ENCODE measurements at regions not wholly inside any gene's neighbourhood (a gene's known extent, or its start where the extent isn't known, plus 50 kb on each side); places are given as distances from the start of the nearest gene placed in this dataset.
"Not testable (repeated sequence)": the region's sequence is repeated elsewhere in the genome, so short reads cannot be mapped to it uniquely, and the experiment has no call there.

DNA sequence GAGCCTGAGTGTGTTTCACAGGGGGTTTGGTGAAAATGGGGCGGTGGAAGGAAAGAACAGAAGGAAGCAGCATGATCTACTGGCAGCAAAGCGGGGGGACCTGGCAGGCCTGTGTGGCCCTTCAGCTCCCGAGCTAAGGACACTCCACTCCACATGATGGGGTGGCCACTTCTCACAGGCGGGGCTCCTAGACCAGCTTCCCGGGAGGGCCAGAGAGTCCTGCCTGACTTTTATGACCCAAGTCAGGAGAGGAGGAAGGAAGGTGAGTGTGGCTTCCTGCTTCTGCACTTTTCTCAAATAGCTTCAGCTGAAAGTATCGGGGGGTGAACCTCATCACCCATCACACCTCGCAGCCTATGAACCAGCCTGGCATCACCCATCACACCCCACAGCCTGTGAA lies 117.5 kb upstream of the AFDN start:
- no peaks in the 10 kb centered on the region for H3K9me3 ChIP-seq (ENCODE audit: control insufficient read depth, low read length)
- H3K4me3 ChIP-seq (ENCODE audit: insufficient read depth, low read depth, low read length, poor library complexity, severe bottlenecking), result no peak overlapping the region
- peaks cover 13% of the 10 kb centered on the region for H3K27me3 ChIP-seq (replicated peaks; ENCODE audit: control insufficient read depth, insufficient read depth, low read length, poor library complexity, severe bottlenecking)
- H3K27ac ChIP-seq (ENCODE audit: insufficient read depth, low read length, poor library complexity, severe bottlenecking), result no peak overlapping the region
- H3K36me3 ChIP-seq (ENCODE audit: control insufficient read depth, insufficient read depth, low read length), result no peaks in the 10 kb centered on the region
- peaks cover 24% of the 10 kb centered on the region for H3K4me1 ChIP-seq (ENCODE audit: control insufficient read depth, insufficient read depth, low read length, poor library complexity, severe bottlenecking)
- DNase-seq, result no peak

DNA sequence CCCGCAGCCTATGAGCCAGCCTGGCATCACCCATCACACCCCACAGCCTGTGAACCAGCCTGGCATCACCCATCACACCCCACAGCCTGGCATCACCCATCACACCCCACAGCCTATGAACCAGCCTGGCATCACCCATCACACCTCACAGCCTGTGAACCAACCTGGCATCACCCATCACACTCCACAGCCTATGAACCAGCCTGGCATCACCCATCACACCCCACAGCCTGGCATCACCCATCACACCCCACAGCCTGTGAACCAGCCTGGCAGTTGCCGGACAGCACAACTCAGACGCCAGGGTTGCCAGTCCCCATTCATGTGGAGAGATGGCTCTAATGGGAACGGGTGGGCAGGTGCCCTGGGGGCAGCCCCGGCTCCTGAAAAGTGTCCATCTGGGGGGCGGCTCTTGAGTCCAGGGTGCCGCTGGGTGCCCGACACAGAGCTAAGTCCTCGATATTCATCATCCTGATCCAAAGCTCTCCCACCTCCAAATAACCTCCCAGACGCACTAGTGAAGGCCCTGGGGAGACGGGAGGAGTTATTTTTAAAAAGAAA lies 116.9 kb upstream of the AFDN start:
- not testable (repeated sequence) for H3K9me3 ChIP-seq (ENCODE audit: control insufficient read depth, low read length); DNase-seq; H3K27ac ChIP-seq (ENCODE audit: insufficient read depth, low read length, poor library complexity, severe bottlenecking); H3K36me3 ChIP-seq (ENCODE audit: control insufficient read depth, insufficient read depth, low read length); H3K4me3 ChIP-seq (ENCODE audit: insufficient read depth, low read depth, low read length, poor library complexity, severe bottlenecking)
- Histone ChIP-seq H3K27me3 (replicated peaks; ENCODE audit: control insufficient read depth, insufficient read depth, low read length, poor library complexity, severe bottlenecking) (peaks cover 13% of the 10 kb centered on the region), H3K4me1 (ENCODE audit: control insufficient read depth, insufficient read depth, low read length, poor library complexity, severe bottlenecking) (peaks cover 21% of the 10 kb centered on the region)

DNA sequence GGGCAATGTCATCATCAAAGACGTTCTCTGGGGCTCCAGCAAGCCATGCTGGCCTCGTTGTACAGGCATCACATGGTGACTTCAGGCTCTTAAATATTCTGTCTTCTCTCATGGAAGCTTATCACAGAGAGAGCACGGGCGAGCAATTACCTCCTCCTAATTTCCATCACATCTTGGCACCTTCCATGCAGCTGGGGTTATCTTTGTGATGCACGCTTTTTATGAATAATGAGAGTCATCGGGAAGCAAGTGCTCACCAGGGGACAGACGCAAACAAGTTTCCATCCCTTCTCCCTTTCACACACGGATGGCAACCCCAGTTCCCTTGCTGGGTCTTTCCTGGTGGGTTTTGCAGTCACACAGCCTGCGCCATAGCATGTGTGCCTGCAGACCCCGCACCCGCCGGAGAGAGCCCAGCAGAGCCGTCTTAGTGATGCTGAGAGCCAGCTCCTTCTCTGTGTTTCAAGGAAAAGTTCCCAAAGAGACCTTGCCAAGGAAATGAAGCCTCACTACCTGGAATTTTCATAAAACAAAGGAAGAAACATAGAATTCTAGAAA lies 116.3 kb upstream of the AFDN start:
- peaks cover 13% of the 10 kb centered on the region for H3K27me3 ChIP-seq (replicated peaks; ENCODE audit: control insufficient read depth, insufficient read depth, low read length, poor library complexity, severe bottlenecking)
- no peak overlapping the region for H3K27ac ChIP-seq (ENCODE audit: insufficient read depth, low read length, poor library complexity, severe bottlenecking)
- H3K9me3 ChIP-seq (ENCODE audit: control insufficient read depth, low read length), result no peaks in the 10 kb centered on the region
- no peak for DNase-seq
- no peaks in the 10 kb centered on the region for H3K36me3 ChIP-seq (ENCODE audit: control insufficient read depth, insufficient read depth, low read length)
- peaks cover 15% of the 10 kb centered on the region for H3K4me1 ChIP-seq (ENCODE audit: control insufficient read depth, insufficient read depth, low read length, poor library complexity, severe bottlenecking)
- no peak overlapping the region for H3K4me3 ChIP-seq (ENCODE audit: insufficient read depth, low read depth, low read length, poor library complexity, severe bottlenecking)

DNA sequence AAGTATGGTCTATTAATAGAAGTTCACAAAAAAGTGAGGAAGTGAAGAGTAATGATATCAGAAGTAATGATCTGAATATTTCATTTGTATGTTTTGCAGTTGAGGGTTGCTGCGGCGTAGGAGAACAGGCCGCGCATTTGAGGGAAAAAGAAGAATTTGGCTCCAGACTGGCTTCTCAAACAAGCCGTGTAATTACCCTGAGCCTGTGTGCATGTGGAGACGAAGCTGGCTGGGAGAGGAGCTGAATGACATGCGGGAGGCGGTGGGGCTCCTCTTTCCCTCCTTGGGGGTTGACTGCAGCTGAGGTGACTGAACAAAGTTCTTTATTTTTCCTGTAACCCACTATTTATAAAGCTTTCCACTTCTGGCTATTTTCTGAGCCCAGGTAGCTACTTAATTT lies 115.5 kb upstream of the AFDN start:
- H3K36me3 ChIP-seq (ENCODE audit: control insufficient read depth, insufficient read depth, low read length), result no peaks in the 10 kb centered on the region
- no peak for DNase-seq
- peaks cover 7% of the 10 kb centered on the region for H3K4me1 ChIP-seq (ENCODE audit: control insufficient read depth, insufficient read depth, low read length, poor library complexity, severe bottlenecking)

DNA sequence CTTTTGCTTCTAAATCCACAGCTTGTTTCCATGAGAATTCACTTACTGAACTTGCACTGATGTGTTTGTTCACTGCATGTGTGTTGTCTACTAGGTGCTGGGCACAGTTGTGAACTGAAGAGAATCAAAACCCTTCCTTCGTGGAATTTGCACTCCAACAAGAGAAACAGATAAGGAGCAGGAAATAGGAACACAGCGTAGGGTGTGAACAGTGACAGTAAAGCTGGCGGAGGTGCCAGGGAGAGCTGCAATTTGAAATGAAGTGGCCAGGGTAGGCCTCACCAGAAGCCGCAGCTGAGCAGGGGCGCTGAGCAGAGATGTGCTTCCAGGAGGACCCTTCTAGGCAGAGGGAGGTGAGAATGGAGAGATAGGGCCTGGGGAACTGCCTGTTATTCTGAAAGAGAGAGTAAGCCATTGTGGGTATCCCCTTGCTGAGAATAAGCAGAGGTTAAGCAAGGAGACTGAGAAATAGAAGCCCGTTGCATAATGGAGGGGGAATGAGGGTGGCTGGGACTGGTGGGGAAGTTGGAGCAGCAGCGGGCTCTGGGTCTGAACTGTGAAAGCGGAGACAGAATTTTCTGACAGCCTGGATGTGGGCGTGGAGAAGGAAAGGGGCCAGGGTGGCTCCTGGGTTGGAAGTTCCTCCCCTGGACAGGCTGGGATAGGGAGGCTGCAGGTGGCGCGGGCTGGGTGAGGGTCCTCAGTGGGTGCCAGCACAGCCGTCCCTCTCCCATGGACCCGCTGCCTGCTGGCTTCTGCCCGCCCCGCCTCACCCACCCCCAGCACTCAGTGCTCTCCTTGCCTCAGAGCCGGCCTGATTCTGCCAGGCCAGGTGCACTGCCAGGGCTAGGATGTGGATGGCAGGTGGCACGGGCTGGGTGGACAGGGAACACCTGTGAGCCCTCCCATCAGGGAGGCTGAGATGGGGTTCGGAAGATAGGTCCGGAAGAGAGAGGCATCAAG lies 114.7 kb upstream of the AFDN start:
- Histone ChIP-seq H3K4me1 (ENCODE audit: control insufficient read depth, insufficient read depth, low read length, poor library complexity, severe bottlenecking) (no peaks in the 10 kb centered on the region), H3K27me3 (replicated peaks; ENCODE audit: control insufficient read depth, insufficient read depth, low read length, poor library complexity, severe bottlenecking) (peaks cover 8% of the 10 kb centered on the region), H3K9me3 (ENCODE audit: control insufficient read depth, low read length) (no peaks in the 10 kb centered on the region), H3K4me3 (ENCODE audit: insufficient read depth, low read depth, low read length, poor library complexity, severe bottlenecking) (no peak overlapping the region), H3K36me3 (ENCODE audit: control insufficient read depth, insufficient read depth, low read length) (no peaks in the 10 kb centered on the region), H3K27ac (ENCODE audit: insufficient read depth, low read length, poor library complexity, severe bottlenecking) (no peak overlapping the region)
- no peak for DNase-seq

More for the DNA sequence above, 115.5 kb upstream of the AFDN start:
- H3K9me3 ChIP-seq (ENCODE audit: control insufficient read depth, low read length), result no peaks in the 10 kb centered on the region
- H3K27me3 ChIP-seq (replicated peaks; ENCODE audit: control insufficient read depth, insufficient read depth, low read length, poor library complexity, severe bottlenecking), result peaks cover 15% of the 10 kb centered on the region
- no peak overlapping the region for H3K27ac ChIP-seq (ENCODE audit: insufficient read depth, low read length, poor library complexity, severe bottlenecking)
- no peak overlapping the region for H3K4me3 ChIP-seq (ENCODE audit: insufficient read depth, low read depth, low read length, poor library complexity, severe bottlenecking)

DNA sequence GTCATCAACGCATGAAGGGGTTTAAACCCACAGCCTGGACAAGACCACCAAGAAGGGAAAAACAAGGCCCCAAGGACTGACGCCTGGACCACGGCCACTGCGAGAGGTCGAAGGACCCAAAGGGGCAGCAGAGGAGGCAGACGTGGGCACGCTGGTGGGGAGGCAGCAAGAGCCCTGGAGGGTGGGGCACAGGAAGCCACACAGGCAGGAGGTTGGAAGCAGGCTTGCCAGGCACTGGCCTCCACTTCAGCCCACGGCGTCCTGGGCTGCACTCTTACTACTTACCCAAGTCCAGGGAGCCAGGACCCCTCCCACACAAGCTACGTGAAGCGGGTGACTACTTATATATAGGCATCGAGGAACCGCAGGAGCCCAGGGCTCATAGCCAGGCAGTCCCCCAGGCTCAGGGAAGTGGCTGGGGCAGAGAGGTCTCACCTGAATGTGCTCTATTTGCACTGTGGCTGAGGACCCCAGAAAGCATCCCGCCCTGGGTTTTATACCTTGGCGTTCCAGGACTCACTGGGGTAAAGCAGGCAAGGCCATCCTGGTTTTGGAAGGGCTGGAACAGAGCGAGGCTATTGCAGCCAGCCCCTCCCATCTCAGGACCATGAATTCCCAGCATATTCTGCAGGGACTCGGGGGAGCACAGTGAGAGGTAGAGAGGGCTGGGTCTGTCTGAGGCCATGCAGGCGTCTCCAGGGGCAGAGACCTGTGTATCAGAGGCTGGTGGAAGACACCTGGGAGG lies 113.8 kb upstream of the AFDN start:
- Histone ChIP-seq H3K27me3 (replicated peaks; ENCODE audit: control insufficient read depth, insufficient read depth, low read length, poor library complexity, severe bottlenecking) (peaks cover 5% of the 10 kb centered on the region), H3K36me3 (ENCODE audit: control insufficient read depth, insufficient read depth, low read length) (no peaks in the 10 kb centered on the region), H3K4me1 (ENCODE audit: control insufficient read depth, insufficient read depth, low read length, poor library complexity, severe bottlenecking) (no peaks in the 10 kb centered on the region), H3K9me3 (ENCODE audit: control insufficient read depth, low read length) (no peaks in the 10 kb centered on the region), H3K4me3 (ENCODE audit: insufficient read depth, low read depth, low read length, poor library complexity, severe bottlenecking) (no peak overlapping the region), H3K27ac (ENCODE audit: insufficient read depth, low read length, poor library complexity, severe bottlenecking) (no peak overlapping the region)
- DNase-seq, result no peak

DNA sequence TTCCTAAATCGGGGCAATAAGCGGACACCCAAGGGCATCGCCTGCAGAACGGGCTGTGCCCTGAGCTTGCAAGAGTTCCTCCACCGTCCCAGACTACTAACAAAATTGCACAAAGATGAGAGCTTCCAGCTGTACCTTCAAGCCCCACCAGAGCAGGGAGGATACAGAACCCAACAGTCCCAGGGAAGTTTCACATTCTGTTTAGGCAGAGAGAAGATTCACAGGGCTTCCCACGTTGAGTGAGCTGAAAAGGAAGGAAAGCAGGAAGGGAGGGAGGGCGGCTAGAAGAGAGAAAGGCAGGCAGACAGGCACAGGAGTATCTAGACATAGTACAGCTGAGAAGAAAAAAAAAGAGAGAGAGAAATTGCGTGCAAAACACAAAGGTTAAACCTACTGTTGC lies 112.6 kb upstream of the AFDN start:
- no peaks in the 10 kb centered on the region for H3K9me3 ChIP-seq (ENCODE audit: control insufficient read depth, low read length)
- DNase-seq, result no peak
- no peak overlapping the region for H3K27ac ChIP-seq (ENCODE audit: insufficient read depth, low read length, poor library complexity, severe bottlenecking)
- H3K27me3 ChIP-seq (replicated peaks; ENCODE audit: control insufficient read depth, insufficient read depth, low read length, poor library complexity, severe bottlenecking), result peaks cover 5% of the 10 kb centered on the region
- H3K4me3 ChIP-seq (ENCODE audit: insufficient read depth, low read depth, low read length, poor library complexity, severe bottlenecking), result no peak overlapping the region
- no peaks in the 10 kb centered on the region for H3K4me1 ChIP-seq (ENCODE audit: control insufficient read depth, insufficient read depth, low read length, poor library complexity, severe bottlenecking)
- H3K36me3 ChIP-seq (ENCODE audit: control insufficient read depth, insufficient read depth, low read length), result no peaks in the 10 kb centered on the region

DNA sequence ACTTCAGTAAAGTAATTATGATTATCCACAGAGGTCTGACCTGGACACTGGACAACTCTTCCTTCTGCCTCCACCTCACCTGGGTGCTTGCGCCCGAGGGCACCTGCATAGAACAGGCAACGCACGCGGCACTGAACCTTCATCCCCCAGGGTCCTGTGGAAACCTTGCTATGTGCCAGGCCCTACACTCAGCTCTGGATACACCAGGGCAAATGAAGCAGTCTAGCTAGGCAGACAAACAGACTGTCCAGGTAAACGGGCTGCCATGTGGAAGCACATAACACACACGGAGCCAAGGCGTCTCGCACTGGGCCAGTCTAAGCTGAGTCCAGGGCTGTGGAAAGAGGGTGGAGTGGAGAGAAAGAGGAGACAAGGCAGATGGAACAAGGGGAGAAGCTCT lies 109.3 kb upstream of the AFDN start:
- no peak for DNase-seq
- Histone ChIP-seq H3K4me1 (ENCODE audit: control insufficient read depth, insufficient read depth, low read length, poor library complexity, severe bottlenecking) (no peaks in the 10 kb centered on the region), H3K4me3 (ENCODE audit: insufficient read depth, low read depth, low read length, poor library complexity, severe bottlenecking) (no peak overlapping the region), H3K9me3 (ENCODE audit: control insufficient read depth, low read length) (no peaks in the 10 kb centered on the region), H3K27me3 (replicated peaks; ENCODE audit: control insufficient read depth, insufficient read depth, low read length, poor library complexity, severe bottlenecking) (peaks cover 2% of the 10 kb centered on the region), H3K27ac (ENCODE audit: insufficient read depth, low read length, poor library complexity, severe bottlenecking) (no peak overlapping the region), H3K36me3 (ENCODE audit: control insufficient read depth, insufficient read depth, low read length) (no peaks in the 10 kb centered on the region)

DNA sequence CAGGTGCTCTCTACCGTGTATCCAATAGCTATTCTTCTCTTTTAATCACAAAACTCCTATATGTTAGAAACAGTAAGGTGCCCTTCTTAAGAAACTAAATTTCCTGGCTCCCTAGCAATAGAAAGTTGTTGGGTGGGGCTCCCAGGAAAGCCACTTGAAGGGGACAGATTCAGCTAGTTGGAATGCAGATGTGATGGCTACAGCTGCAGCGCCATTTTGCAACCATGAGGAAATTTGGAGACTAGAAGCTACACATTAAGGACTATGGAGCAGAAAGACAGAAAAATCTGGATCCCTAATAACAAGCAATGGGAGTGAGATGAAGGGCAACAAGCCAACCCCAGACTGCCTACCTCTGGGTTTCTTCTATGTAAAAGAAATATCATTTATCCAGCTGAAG lies 108.8 kb upstream of the AFDN start:
- no peak overlapping the region for H3K27ac ChIP-seq (ENCODE audit: insufficient read depth, low read length, poor library complexity, severe bottlenecking)
- no peaks in the 10 kb centered on the region for H3K9me3 ChIP-seq (ENCODE audit: control insufficient read depth, low read length)
- H3K4me3 ChIP-seq (ENCODE audit: insufficient read depth, low read depth, low read length, poor library complexity, severe bottlenecking), result no peak overlapping the region
- no peaks in the 10 kb centered on the region for H3K36me3 ChIP-seq (ENCODE audit: control insufficient read depth, insufficient read depth, low read length)
- no peak for DNase-seq
- peaks cover 2% of the 10 kb centered on the region for H3K27me3 ChIP-seq (replicated peaks; ENCODE audit: control insufficient read depth, insufficient read depth, low read length, poor library complexity, severe bottlenecking)
- no peaks in the 10 kb centered on the region for H3K4me1 ChIP-seq (ENCODE audit: control insufficient read depth, insufficient read depth, low read length, poor library complexity, severe bottlenecking)

Measured in effector memory CD4-positive, alpha-beta T cell (primary cell).